SK-N-SH (cell line): ENCODE measurements at regions not wholly inside any gene's neighbourhood (a gene's known extent, or its start where the extent isn't known, plus 50 kb on each side); places are given as distances from the start of the nearest gene placed in this dataset.

ENCODE experiments used
- CTCF ChIA-PET: fragments of 300-600, 350-600 bp; formaldehyde crosslinking; extraction: SDS; loops from one replicate; lab custom pipeline; 2021; lab: Yijun Ruan, JAX
- POLR2A ChIA-PET: fragments of 350-600 bp; sonication (Branson Sonifier 250); formaldehyde crosslinking; extraction: SDS; loops from one replicate; lab custom pipeline; 2020; ENCODE audit warnings: antibody characterized with exemption, inconsistent platforms; lab: Yijun Ruan, JAX
- DNase-seq: peaks from one replicate; pipeline ENCODE4 v3.0.0; 2012
- H2AFZ ChIP-seq: fragments of 200-600 bp; sonication (generic); 2 replicates; pipeline ENCODE4 v1.8.1; 2016; ENCODE audit warnings: antibody characterized with exemption, mild to moderate bottlenecking, low read depth
- H3F3A ChIP-seq: fragments of 200-600 bp; sonication (generic); replicated peaks from 2 replicates; pipeline ENCODE3; 2016; ENCODE audit warnings: antibody characterized with exemption, mild to moderate bottlenecking; ENCODE audit not compliant: insufficient read depth
- H3K27ac ChIP-seq, 2 experiments: fragments of 200-500 bp in 1 of 2; fragments of 200-600 bp in 1 of 2; sonication (Bioruptor generic) in 1 of 2; sonication (generic), shearing (Covaris generic) in 1 of 2; 2 replicates each; pipeline versions ENCODE4 v1.5.1 to v1.6.1; 2014 to 2016; ENCODE audit warnings: low read depth in 2 of 2, inconsistent platforms in 1 of 2, low read length in 1 of 2, mild to moderate bottlenecking in 1 of 2, mixed read lengths in 1 of 2
- H3K27me3 ChIP-seq: fragments of 200-600 bp; sonication (generic), shearing (Covaris generic); 2 replicates; pipeline ENCODE4 v1.6.1; 2016; ENCODE audit warnings: mixed run types; ENCODE audit not compliant: insufficient read depth
- H3K36me3 ChIP-seq, 2 experiments: fragments of 200-500 bp in 1 of 2; fragments of 200-600 bp in 1 of 2; sonication (Bioruptor generic) in 1 of 2; sonication (generic) in 1 of 2; replicated peaks in 1 of 2; 2 replicates each; pipeline versions ENCODE3 to v1.5.1; 2014 to 2016; ENCODE audit warnings: low read length in 1 of 2, mild to moderate bottlenecking in 1 of 2; ENCODE audit not compliant: insufficient read depth in 2 of 2, control insufficient read depth in 1 of 2
- H3K4me1 ChIP-seq, 2 experiments: fragments of 200-500 bp in 1 of 2; fragments of 200-600 bp in 1 of 2; sonication (Bioruptor generic) in 1 of 2; sonication (generic), shearing (Covaris generic) in 1 of 2; 2 replicates each; pipeline versions ENCODE4 v1.5.1 to v1.6.1; 2014 to 2016; ENCODE audit warnings: low read depth in 1 of 2, low read length in 1 of 2, mixed run types in 1 of 2; ENCODE audit not compliant: insufficient read depth in 2 of 2, control insufficient read depth in 1 of 2
- H3K4me2 ChIP-seq: fragments of 200-600 bp; sonication (generic), shearing (Covaris generic); 2 replicates; pipeline ENCODE4 v1.6.1; 2017; ENCODE audit warnings: mixed run types
- H3K4me3 ChIP-seq, 2 experiments: fragments of 200-500 bp in 1 of 2; fragments of 200-600 bp in 1 of 2; sonication (Bioruptor generic) in 1 of 2; sonication (generic), shearing (Covaris generic) in 1 of 2; 2 replicates each; pipeline versions ENCODE4 v1.5.1 to v1.8.1; 2014 to 2016; ENCODE audit warnings: low read depth in 2 of 2, inconsistent platforms in 1 of 2, low read length in 1 of 2, mild to moderate bottlenecking in 1 of 2, mixed read lengths in 1 of 2, moderate library complexity in 1 of 2
- H3K79me2 ChIP-seq: fragments of 200-600 bp; sonication (generic); 2 replicates; pipeline ENCODE4 v1.8.1; 2017; ENCODE audit warnings: mild to moderate bottlenecking; ENCODE audit not compliant: insufficient read depth
- H3K9ac ChIP-seq: fragments of 200-600 bp; sonication (generic); 2 replicates; pipeline ENCODE4 v1.6.1; 2017; ENCODE audit warnings: mixed run types
- H3K9me2 ChIP-seq: fragments of 200-600 bp; sonication (generic); 2 replicates; pipeline ENCODE4 v1.6.1; 2017; ENCODE audit warnings: mixed run types
- H3K9me3 ChIP-seq: fragments of 200-600 bp; sonication (generic); 2 replicates; pipeline ENCODE4 v1.6.1; 2017; ENCODE audit warnings: mixed run types, mild to moderate bottlenecking, moderate library complexity
- H4K20me1 ChIP-seq: fragments of 200-600 bp; sonication (generic); 2 replicates; pipeline ENCODE4 v1.6.1; 2017; ENCODE audit warnings: mild to moderate bottlenecking, mixed run types; ENCODE audit not compliant: insufficient read depth
- EP300 ChIP-seq, 2 experiments: IDR thresholded peaks; 2 replicates each; pipeline versions ENCODE4 v1.4.0 to v1.6.1; 2012; ENCODE audit warnings: borderline replicate concordance in 1 of 2, low read depth in 1 of 2, low read length in 1 of 2
- EZH2phosphoT487 ChIP-seq: fragments of 200-600 bp; sonication (generic); IDR thresholded peaks from 2 replicates; pipeline ENCODE4 v1.6.1; 2017; ENCODE audit warnings: low read depth, mixed run types, mild to moderate bottlenecking, antibody characterized with exemption, moderate library complexity, borderline replicate concordance
- FOSL2 ChIP-seq: IDR thresholded peaks from 2 replicates; pipeline ENCODE4 v1.4.0; 2012; ENCODE audit warnings: low read depth, mild to moderate bottlenecking, moderate library complexity, borderline replicate concordance
- FOXM1 ChIP-seq: IDR thresholded peaks from 2 replicates; pipeline ENCODE4 v1.4.0; 2012; ENCODE audit warnings: low read depth, mild to moderate bottlenecking
- GABPA ChIP-seq: IDR thresholded peaks from 2 replicates; pipeline ENCODE4 v1.4.0; 2012; ENCODE audit warnings: low read depth, mild to moderate bottlenecking
- GATA2 ChIP-seq: sonication (generic); formaldehyde crosslinking; IDR thresholded peaks from 2 replicates; pipeline ENCODE4 v1.5.0; 2020; ENCODE audit warnings: mild to moderate bottlenecking, missing genetic modification reagents
- IRF3 ChIP-seq: fragments of 150-350 bp; IDR thresholded peaks from 2 replicates; pipeline ENCODE4 v1.6.1; 2016; ENCODE audit warnings: mild to moderate bottlenecking, low read depth, low read length
- MAX ChIP-seq: IDR thresholded peaks from 2 replicates; pipeline ENCODE4 v1.4.0; 2012; ENCODE audit warnings: low read depth
- MXI1 ChIP-seq: IDR thresholded peaks from 2 replicates; pipeline ENCODE4 v1.6.1; 2012; ENCODE audit warnings: mild to moderate bottlenecking, low read depth, low read length, improper control_type of control experiment
- NFIC ChIP-seq: IDR thresholded peaks from 2 replicates; pipeline ENCODE4 v1.4.0; 2012; ENCODE audit warnings: borderline replicate concordance
- RCOR1 ChIP-seq: fragments of 150-350 bp; IDR thresholded peaks from 2 replicates; pipeline ENCODE4 v1.6.1; 2017; ENCODE audit warnings: antibody characterized with exemption, low read length
- RFX5 ChIP-seq: IDR thresholded peaks from 2 replicates; pipeline ENCODE4 v1.6.1; 2012; ENCODE audit warnings: mild to moderate bottlenecking, improper control_type of control experiment, low read length
- RXRA ChIP-seq: IDR thresholded peaks from 2 replicates; pipeline ENCODE4 v1.4.0; 2012; ENCODE audit warnings: low read depth, mild to moderate bottlenecking, borderline replicate concordance
- SIN3A ChIP-seq: IDR thresholded peaks from 2 replicates; pipeline ENCODE4 v1.6.1; 2012; ENCODE audit warnings: low read depth, mild to moderate bottlenecking, low read length, moderate library complexity, borderline replicate concordance
- WGBS: methylation state at CpG from one replicate; pipeline ENCODE4 v1.1.6; 2017; ENCODE audit warnings: low lambda C conversion rate; 5-methylcytosine and 5-hydroxymethylcytosine counted together
- TF ChIP-seq, protein P1 (sequence below): IDR thresholded peaks from 2 replicates; pipeline ENCODE4 v1.4.0; 2012; ENCODE audit warnings: low read depth, borderline replicate concordance

DNA sequence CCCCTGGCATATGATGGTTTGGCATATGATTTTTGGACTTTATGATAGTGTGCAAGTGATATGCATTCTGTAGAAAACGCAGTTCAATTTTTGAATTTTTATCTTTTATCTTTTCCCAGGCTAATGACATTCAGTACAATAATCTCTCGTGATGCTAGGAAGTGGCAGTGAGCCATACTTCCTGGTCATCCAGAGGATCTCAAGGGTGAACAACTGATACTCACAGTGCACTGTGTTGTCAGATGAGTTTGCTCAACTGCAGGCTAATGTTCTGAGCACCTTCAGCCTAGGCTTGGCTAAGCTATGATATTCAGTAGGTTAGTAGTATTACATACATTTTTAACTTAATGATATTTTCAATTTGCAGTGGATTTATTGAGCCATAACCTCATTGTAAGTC is 405.3 kb downstream of the PCDH7 start:
- Histone ChIP-seq H3K9ac (no peak overlapping the region), H3K4me1 (no peaks in the 10 kb centered on the region), H2AFZ (no peak overlapping the region), H3K79me2 (no peaks in the 10 kb centered on the region), H3F3A (no peaks in the 10 kb centered on the region), H3K27me3 (no peaks in the 10 kb centered on the region)
- POLR2A ChIA-PET: no interaction called here
- WGBS: 14% methylated on average over 2 of the region's 2 CpGs
- no peak for TF ChIP-seq SIN3A
- TF ChIP-seq EZH2phosphoT487: no peak
- no peak for TF ChIP-seq GABPA
- no peak for TF ChIP-seq FOXM1
- no peak for TF ChIP-seq IRF3
- TF ChIP-seq EP300 (IDR thresholded peaks at IDR 0.05; ENCODE audit: borderline replicate concordance in 1 of 2, low read depth in 1 of 2, low read length in 1 of 2): no peak
- no peak for TF ChIP-seq GATA2
- no peak for TF ChIP-seq FOSL2
- TF ChIP-seq MAX: no peak
- TF ChIP-seq MXI1: no peak
- TF ChIP-seq RCOR1: no peak
- TF ChIP-seq NFIC: no peak
- TF ChIP-seq, protein P1, sequence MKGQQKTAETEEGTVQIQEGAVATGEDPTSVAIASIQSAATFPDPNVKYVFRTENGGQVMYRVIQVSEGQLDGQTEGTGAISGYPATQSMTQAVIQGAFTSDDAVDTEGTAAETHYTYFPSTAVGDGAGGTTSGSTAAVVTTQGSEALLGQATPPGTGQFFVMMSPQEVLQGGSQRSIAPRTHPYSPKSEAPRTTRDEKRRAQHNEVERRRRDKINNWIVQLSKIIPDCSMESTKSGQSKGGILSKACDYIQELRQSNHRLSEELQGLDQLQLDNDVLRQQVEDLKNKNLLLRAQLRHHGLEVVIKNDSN: no peak
- TF ChIP-seq, all 33 proteins: peak for 0
- Histone ChIP-seq H3K4me2 (no peak overlapping the region), H3K4me3 (no peak overlapping the region), H3K9me3 (no peaks in the 10 kb centered on the region), H3K36me3 (no peaks in the 10 kb centered on the region), H3K27ac (no peak overlapping the region), H4K20me1 (no peaks in the 10 kb centered on the region), H3K9me2 (no peaks in the 10 kb centered on the region)
- DNase-seq: no peak
- CTCF ChIA-PET: interaction anchor here (1.8 kb wide), 1 partner anchor 9 kb away, joined by 5 read pairs; no protein-coding TSS in a partner anchor

- no peaks in the 10 kb centered on the region for H3K36me3 ChIP-seq
- H3K9me2 ChIP-seq: no peaks in the 10 kb centered on the region
- POLR2A ChIA-PET: no interaction called here
- no peak overlapping the region for H3K27ac ChIP-seq
- H3F3A ChIP-seq: no peaks in the 10 kb centered on the region
- H4K20me1 ChIP-seq: no peaks in the 10 kb centered on the region
- no peak overlapping the region for H3K9ac ChIP-seq
- H3K79me2 ChIP-seq: no peaks in the 10 kb centered on the region
- H3K4me1 ChIP-seq: no peaks in the 10 kb centered on the region
- H2AFZ ChIP-seq: no peak overlapping the region
- no peak for DNase-seq
- no peak for TF ChIP-seq RXRA
- TF ChIP-seq MXI1: no peak
- TF ChIP-seq RFX5: no peak
- CTCF ChIA-PET: no interaction called here
- H3K4me2 ChIP-seq: no peak overlapping the region
- H3K9me3 ChIP-seq: no peaks in the 10 kb centered on the region
- H3K4me3 ChIP-seq: no peak overlapping the region
- 56% methylated on average over 5 of the region's 5 CpGs for WGBS
- H3K27me3 ChIP-seq: no peaks in the 10 kb centered on the region
Measured at GRCh38 chr4:31126881-31127398, 406.8 kb downstream of the PCDH7 start.
